SU-DHL-6 (cell line): ENCODE measurements at regions not wholly inside any gene's neighbourhood (a gene's known extent, or its start where the extent isn't known, plus 50 kb on each side); places are given as distances from the start of the nearest gene placed in this dataset.

Experiments
- EZH2phosphoT487 ChIP-seq: fragments of 200-600 bp; sonication (generic), shearing (Covaris generic); conservative IDR thresholded peaks from 2 replicates; pipeline ENCODE4 v1.6.1; 2018; ENCODE audit warnings: mild to moderate bottlenecking, antibody characterized with exemption, low read length, moderate library complexity, mixed read lengths
- TF ChIP-seq, protein P1 (sequence below): fragments of 200-600 bp; sonication (generic); IDR thresholded peaks from one replicate; pipeline ENCODE4 v1.5.1; 2017; ENCODE audit warnings: antibody characterized with exemption, mild to moderate bottlenecking, low read length, moderate library complexity; ENCODE audit not compliant: insufficient read depth, poor library complexity, severe bottlenecking

DNA sequence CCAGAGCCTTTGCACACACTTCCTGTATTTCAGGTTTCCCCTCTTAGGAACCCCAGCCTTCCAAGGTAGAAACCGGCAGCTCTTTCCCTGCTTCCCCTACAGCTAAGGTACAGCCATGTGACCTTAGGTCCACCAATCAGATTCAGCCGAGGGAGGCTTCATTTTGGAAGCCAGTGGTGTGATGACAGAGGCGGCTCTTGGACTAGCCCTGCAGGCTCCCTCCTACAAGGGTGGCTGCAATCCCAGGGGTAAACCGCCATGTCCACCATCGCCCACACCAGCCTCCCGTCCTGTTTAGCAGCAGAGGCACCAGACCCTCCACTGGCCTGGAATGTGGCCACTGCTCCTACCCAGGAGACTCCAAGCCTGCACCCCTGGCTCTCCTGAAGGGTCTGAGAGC lies 65.6 kb downstream of the SERPINA3 start:
- TF ChIP-seq, protein P1, sequence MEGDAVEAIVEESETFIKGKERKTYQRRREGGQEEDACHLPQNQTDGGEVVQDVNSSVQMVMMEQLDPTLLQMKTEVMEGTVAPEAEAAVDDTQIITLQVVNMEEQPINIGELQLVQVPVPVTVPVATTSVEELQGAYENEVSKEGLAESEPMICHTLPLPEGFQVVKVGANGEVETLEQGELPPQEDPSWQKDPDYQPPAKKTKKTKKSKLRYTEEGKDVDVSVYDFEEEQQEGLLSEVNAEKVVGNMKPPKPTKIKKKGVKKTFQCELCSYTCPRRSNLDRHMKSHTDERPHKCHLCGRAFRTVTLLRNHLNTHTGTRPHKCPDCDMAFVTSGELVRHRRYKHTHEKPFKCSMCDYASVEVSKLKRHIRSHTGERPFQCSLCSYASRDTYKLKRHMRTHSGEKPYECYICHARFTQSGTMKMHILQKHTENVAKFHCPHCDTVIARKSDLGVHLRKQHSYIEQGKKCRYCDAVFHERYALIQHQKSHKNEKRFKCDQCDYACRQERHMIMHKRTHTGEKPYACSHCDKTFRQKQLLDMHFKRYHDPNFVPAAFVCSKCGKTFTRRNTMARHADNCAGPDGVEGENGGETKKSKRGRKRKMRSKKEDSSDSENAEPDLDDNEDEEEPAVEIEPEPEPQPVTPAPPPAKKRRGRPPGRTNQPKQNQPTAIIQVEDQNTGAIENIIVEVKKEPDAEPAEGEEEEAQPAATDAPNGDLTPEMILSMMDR = no peak
- no peak for TF ChIP-seq EZH2phosphoT487
